Stimulated activated effector memory CD8-positive, alpha-beta T cell treated with anti-CD3 and anti-CD28 coated beads, Interleukin-12 subunit alpha, Interleukin-12 subunit beta, amount 100 ng/mL, for 72 hours (primary cell): ENCODE measurements at regions not wholly inside any gene's neighbourhood (a gene's known extent, or its start where the extent isn't known, plus 50 kb on each side); places are given as distances from the start of the nearest gene placed in this dataset.
"Not testable (repeated sequence)": the region's sequence is repeated elsewhere in the genome, so short reads cannot be mapped to it uniquely, and the experiment has no call there.

Experiments used
- ATAC-seq: fragments of 150-1000 bp; cut with Tn5 transposase; 2 replicates; pipeline ENCODE4 v1.10.0; 2021
- DNase-seq, 2 donors: peaks; one replicate each; pipeline ENCODE4 v3.0.0; 2021 to 2022; ENCODE audit warnings: low spot score in 2 of 2
- H3K27ac Mint-ChIP-seq: one replicate; pipeline ENCODE4 v1.8.0; 2022; ENCODE audit warnings: mild to moderate bottlenecking, mixed read lengths
- H3K36me3 Mint-ChIP-seq: one replicate; pipeline ENCODE4 v1.8.0; 2022; ENCODE audit warnings: mild to moderate bottlenecking, mixed read lengths
- H3K4me1 Mint-ChIP-seq: one replicate; pipeline ENCODE4 v1.8.0; 2022; ENCODE audit warnings: mixed read lengths
- H3K4me3 Mint-ChIP-seq: one replicate; pipeline ENCODE4 v1.8.0; 2022; ENCODE audit warnings: mild to moderate bottlenecking, mixed read lengths
- H3K9me3 Mint-ChIP-seq: one replicate; pipeline ENCODE4 v1.8.0; 2022; ENCODE audit warnings: mixed read lengths

- DNase-seq, H3K4me1 Mint-ChIP-seq, H3K36me3 Mint-ChIP-seq, H3K27ac Mint-ChIP-seq, H3K9me3 Mint-ChIP-seq, ATAC-seq, H3K4me3 Mint-ChIP-seq: not testable (repeated sequence)
These were observed 58.3 kb downstream of the ART5 start for GRCh38 chr11:3583476-3583875.

GRCh38 chr11:3581389-3581725 is 60.4 kb downstream of the ART5 start:
- H3K4me1 Mint-ChIP-seq, H3K36me3 Mint-ChIP-seq, H3K27ac Mint-ChIP-seq, ATAC-seq, DNase-seq, H3K9me3 Mint-ChIP-seq: not testable (repeated sequence)
- peak overlapping the region; percentile 60 for H3K4me3 Mint-ChIP-seq

GRCh38 chr11:3580487-3581388 is 61.1 kb downstream of the ART5 start:
- not testable (repeated sequence) for H3K36me3 Mint-ChIP-seq, H3K27ac Mint-ChIP-seq, H3K9me3 Mint-ChIP-seq, H3K4me1 Mint-ChIP-seq
- DNase-seq: peak; percentile 75 to 86
- H3K4me3 Mint-ChIP-seq: peak overlapping the region; percentile 60
- peak; percentile 48 for ATAC-seq

- not testable (repeated sequence) for H3K4me1 Mint-ChIP-seq, DNase-seq, H3K27ac Mint-ChIP-seq, H3K9me3 Mint-ChIP-seq, H3K36me3 Mint-ChIP-seq, ATAC-seq
- peak overlapping the region; percentile 60 for H3K4me3 Mint-ChIP-seq
These were observed 62.0 kb downstream of the ART5 start for GRCh38 chr11:3579600-3580459.

- not testable (repeated sequence) for H3K36me3 Mint-ChIP-seq, DNase-seq, H3K9me3 Mint-ChIP-seq
These were observed 65.7 kb downstream of the ART5 start for GRCh38 chr11:3576066-3576604.

GRCh38 chr11:3572976-3573647 is 68.7 kb downstream of the ART5 start:
- DNase-seq, H3K36me3 Mint-ChIP-seq, H3K4me1 Mint-ChIP-seq, ATAC-seq, H3K9me3 Mint-ChIP-seq, H3K4me3 Mint-ChIP-seq, H3K27ac Mint-ChIP-seq: not testable (repeated sequence)

More at GRCh38 chr11:3576066-3576604, 65.7 kb downstream of the ART5 start:
- H3K27ac Mint-ChIP-seq, ATAC-seq, H3K4me3 Mint-ChIP-seq, H3K4me1 Mint-ChIP-seq: not testable (repeated sequence)

- not testable (repeated sequence) for H3K9me3 Mint-ChIP-seq, H3K4me3 Mint-ChIP-seq, DNase-seq, H3K4me1 Mint-ChIP-seq, H3K27ac Mint-ChIP-seq, ATAC-seq, H3K36me3 Mint-ChIP-seq
These were observed 70.0 kb downstream of the ART5 start for GRCh38 chr11:3571752-3572151.

- H3K27ac Mint-ChIP-seq, ATAC-seq, DNase-seq, H3K4me1 Mint-ChIP-seq, H3K4me3 Mint-ChIP-seq, H3K36me3 Mint-ChIP-seq, H3K9me3 Mint-ChIP-seq: not testable (repeated sequence)
These were observed 76.0 kb downstream of the ART5 start for GRCh38 chr11:3565838-3566237.

- not testable (repeated sequence) for H3K4me3 Mint-ChIP-seq, H3K36me3 Mint-ChIP-seq, H3K9me3 Mint-ChIP-seq, DNase-seq, H3K27ac Mint-ChIP-seq, ATAC-seq, H3K4me1 Mint-ChIP-seq
These were observed 77.4 kb downstream of the ART5 start for GRCh38 chr11:3564383-3564782.

GRCh38 chr11:3554621-3555020 is 87.2 kb downstream of the ART5 start:
- not testable (repeated sequence) for DNase-seq, H3K9me3 Mint-ChIP-seq, H3K27ac Mint-ChIP-seq, H3K36me3 Mint-ChIP-seq, ATAC-seq, H3K4me1 Mint-ChIP-seq
- H3K4me3 Mint-ChIP-seq: peak overlapping the region; percentile 30

GRCh38 chr11:3544990-3545389 is 96.8 kb downstream of the ART5 start:
- not testable (repeated sequence) for H3K36me3 Mint-ChIP-seq, DNase-seq, H3K9me3 Mint-ChIP-seq, ATAC-seq, H3K4me1 Mint-ChIP-seq
- H3K4me3 Mint-ChIP-seq: peak overlapping the region; percentile 57
- peak overlapping the region; percentile 26 for H3K27ac Mint-ChIP-seq

- H3K36me3 Mint-ChIP-seq, H3K27ac Mint-ChIP-seq, DNase-seq, H3K4me3 Mint-ChIP-seq, H3K4me1 Mint-ChIP-seq, H3K9me3 Mint-ChIP-seq, ATAC-seq: not testable (repeated sequence)
These were observed 103.6 kb downstream of the ART5 start for GRCh38 chr11:3538220-3538619.

- DNase-seq, H3K27ac Mint-ChIP-seq, H3K4me1 Mint-ChIP-seq, ATAC-seq, H3K9me3 Mint-ChIP-seq, H3K4me3 Mint-ChIP-seq, H3K36me3 Mint-ChIP-seq: not testable (repeated sequence)
These were observed 104.5 kb downstream of the ART5 start for GRCh38 chr11:3537254-3537653.

GRCh38 chr11:3532958-3533357 is 108.8 kb downstream of the ART5 start:
- not testable (repeated sequence) for H3K9me3 Mint-ChIP-seq, H3K27ac Mint-ChIP-seq, H3K4me1 Mint-ChIP-seq, ATAC-seq, DNase-seq, H3K4me3 Mint-ChIP-seq, H3K36me3 Mint-ChIP-seq

GRCh38 chr11:3531280-3531679 is 110.5 kb downstream of the ART5 start:
- ATAC-seq, H3K27ac Mint-ChIP-seq, H3K9me3 Mint-ChIP-seq, H3K4me1 Mint-ChIP-seq, H3K4me3 Mint-ChIP-seq, DNase-seq, H3K36me3 Mint-ChIP-seq: not testable (repeated sequence)
